OCI-LY3 (cell line): ENCODE measurements at regions not wholly inside any gene's neighbourhood (a gene's known extent, or its start where the extent isn't known, plus 50 kb on each side); places are given as distances from the start of the nearest gene placed in this dataset.

Source experiments
- CTCF ChIP-seq: fragments of 200-600, 300-600 bp; sonication (generic); IDR thresholded peaks from 2 replicates; pipeline ENCODE4 v1.5.1; 2014; ENCODE audit warnings: antibody characterized with exemption, low read length, low read depth
- EZH2phosphoT487 ChIP-seq: fragments of 200-600 bp; shearing (Covaris generic); IDR thresholded peaks from 2 replicates; pipeline ENCODE4 v1.6.1; 2018; ENCODE audit warnings: antibody characterized with exemption, mixed run types, low read depth

DNA sequence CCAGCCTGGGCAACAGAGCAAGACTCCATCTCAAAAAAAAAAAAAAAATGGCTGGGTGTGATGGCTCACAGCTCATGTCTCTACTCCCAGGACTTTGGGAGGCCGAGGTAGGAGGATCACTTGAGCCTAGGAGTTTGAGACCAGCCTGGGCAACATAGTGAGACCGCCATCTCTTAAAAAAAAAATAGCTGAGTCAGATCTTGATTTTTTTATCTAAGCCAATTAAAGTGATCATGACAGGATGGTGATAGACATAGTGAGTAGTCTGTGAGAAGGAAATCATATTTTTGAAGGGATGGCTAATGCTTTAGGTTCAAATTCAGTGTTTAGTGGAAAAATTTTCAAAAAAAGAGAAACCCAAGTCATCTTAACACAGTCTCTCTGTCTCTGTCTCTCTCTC, 114.6 kb upstream of the JARID2 start:
- TF ChIP-seq CTCF (no peak), EZH2phosphoT487 (no peak)
